Pancreas (tissue), 10 donors: ENCODE measurements at regions not wholly inside any gene's neighbourhood (a gene's known extent, or its start where the extent isn't known, plus 50 kb on each side); places are given as distances from the start of the nearest gene placed in this dataset.

ENCODE experiments used
- ATAC-seq, 4 donors: fragments of 200-7000 bp; cut with Tn5 transposase; one replicate each; pipeline versions ENCODE4 v1.8.0 to v1.9.1; 2020; ENCODE audit warnings: mild to moderate bottlenecking in 4 of 4, moderate library complexity in 4 of 4
- DNase-seq, 6 donors: peaks; one replicate each; pipeline ENCODE4 v3.0.0-alpha.2; 2020
- FAIRE-seq: peaks from 2 replicates; lab custom pipeline; 2012; peaks lifted over from hg19 to GRCh38; lab: Jason Lieb, UNC
- H3K27ac ChIP-seq, 4 donors: fragments of 200-600 bp; sonication (generic); 1 replicate in 3 of 4; 2 replicates in 1 of 4; pipeline versions ENCODE4 v1.5.0 to v1.8.0; 2020
- H3K27me3 ChIP-seq, 4 donors: fragments of 200-600 bp; one replicate each; pipeline ENCODE4 v1.8.0; 2021
- H3K36me3 ChIP-seq, 3 donors: fragments of 200-600 bp; sonication (generic) in 1 of 3; one replicate each; pipeline versions ENCODE4 v1.5.0 to v1.8.0; 2020 to 2021
- H3K4me1 ChIP-seq, 3 donors: fragments of 200-600 bp; one replicate each; pipeline ENCODE4 v1.8.0; 2021
- H3K4me3 ChIP-seq, 4 donors: fragments of 200-600 bp; sonication (generic) in 2 of 4; one replicate each; pipeline versions ENCODE4 v1.5.0 to v1.8.0; 2020 to 2021
- H3K9me3 ChIP-seq, 4 donors: fragments of 200-600 bp; one replicate each; pipeline ENCODE4 v1.8.0; 2021
- WGBS, 2 donors: extraction: QIAGEN DNeasy Blood & Tissue Kit; methylation state at CpG; one replicate each; pipeline ENCODE4 v1.1.7; 2013; 5-methylcytosine and 5-hydroxymethylcytosine counted together
- intact Hi-C, 3 donors: fragments of 100-400 bp; cut with DNase I; formaldehyde crosslinking; loops; one replicate each; pipeline versions ENCODE4 v1.11.1 to v1.14.2; 2022
- TF ChIP-seq, protein P1 (sequence below), 4 donors: fragments of 200-600 bp; sonication (generic) in 3 of 4; IDR thresholded peaks; one replicate each; pipeline versions ENCODE4 v1.5.0 to v1.8.0; 2021; ENCODE audit warnings: antibody characterized with exemption in 4 of 4
- donor health status: healthy with polysubstance abuse.
- donor health status: DM: no; HTN: no; CAD: no; lungs with moderate emphysema.
- donor health status: DM: no; HTN: no; CAD: no.
- donor health status: control.
- donor health status: control.
- donor health status: Bipolar disorder and iron deficiency.
- donor health status: DM: yes; HTN: yes; CAD: no.
- donor health status: DM: no; HTN: no; CAD: no.
- donor health status: DM: no; HTN: no; CAD: no.
- donor health status: DM: yes; HTN: yes; CAD: no.

DNA sequence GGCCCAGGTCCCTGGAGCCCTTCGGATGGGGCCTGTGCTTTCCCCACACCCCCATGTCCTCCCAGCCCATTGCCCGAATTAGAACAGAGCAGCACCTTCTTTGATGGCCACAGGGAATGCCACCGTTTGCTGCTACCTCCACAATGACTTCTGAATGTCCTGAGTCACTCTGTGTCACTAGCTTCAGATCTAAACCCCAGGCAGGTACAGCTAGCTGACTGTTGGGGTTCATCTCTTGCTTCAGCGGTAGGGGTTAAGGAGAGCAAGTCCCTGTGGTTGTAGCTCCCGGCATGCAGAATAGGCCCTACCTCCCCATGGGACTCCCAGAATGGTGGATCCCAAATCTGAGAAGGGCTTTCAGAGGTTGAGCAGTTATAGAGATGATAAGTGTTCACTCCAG is 291.1 kb upstream of the POU3F1 start:
- H3K27me3 ChIP-seq, result no peaks in the 10 kb centered on the region
- no peak overlapping the region for H3K4me3 ChIP-seq
- no peak overlapping the region for H3K27ac ChIP-seq
- TF ChIP-seq, protein P1, sequence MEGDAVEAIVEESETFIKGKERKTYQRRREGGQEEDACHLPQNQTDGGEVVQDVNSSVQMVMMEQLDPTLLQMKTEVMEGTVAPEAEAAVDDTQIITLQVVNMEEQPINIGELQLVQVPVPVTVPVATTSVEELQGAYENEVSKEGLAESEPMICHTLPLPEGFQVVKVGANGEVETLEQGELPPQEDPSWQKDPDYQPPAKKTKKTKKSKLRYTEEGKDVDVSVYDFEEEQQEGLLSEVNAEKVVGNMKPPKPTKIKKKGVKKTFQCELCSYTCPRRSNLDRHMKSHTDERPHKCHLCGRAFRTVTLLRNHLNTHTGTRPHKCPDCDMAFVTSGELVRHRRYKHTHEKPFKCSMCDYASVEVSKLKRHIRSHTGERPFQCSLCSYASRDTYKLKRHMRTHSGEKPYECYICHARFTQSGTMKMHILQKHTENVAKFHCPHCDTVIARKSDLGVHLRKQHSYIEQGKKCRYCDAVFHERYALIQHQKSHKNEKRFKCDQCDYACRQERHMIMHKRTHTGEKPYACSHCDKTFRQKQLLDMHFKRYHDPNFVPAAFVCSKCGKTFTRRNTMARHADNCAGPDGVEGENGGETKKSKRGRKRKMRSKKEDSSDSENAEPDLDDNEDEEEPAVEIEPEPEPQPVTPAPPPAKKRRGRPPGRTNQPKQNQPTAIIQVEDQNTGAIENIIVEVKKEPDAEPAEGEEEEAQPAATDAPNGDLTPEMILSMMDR (IDR thresholded peaks at IDR 0.05), result no peak
- no peaks in the 10 kb centered on the region for H3K4me1 ChIP-seq
- H3K9me3 ChIP-seq, result no peaks in the 10 kb centered on the region
- intact Hi-C loops, result no loop called here
- no peaks in the 10 kb centered on the region for H3K36me3 ChIP-seq
- ATAC-seq (no peak), FAIRE-seq (no peak), DNase-seq (no peak)
- 57 to 73% methylated on average over 5 of the region's 5 CpGs for WGBS, 2 donors

DNA sequence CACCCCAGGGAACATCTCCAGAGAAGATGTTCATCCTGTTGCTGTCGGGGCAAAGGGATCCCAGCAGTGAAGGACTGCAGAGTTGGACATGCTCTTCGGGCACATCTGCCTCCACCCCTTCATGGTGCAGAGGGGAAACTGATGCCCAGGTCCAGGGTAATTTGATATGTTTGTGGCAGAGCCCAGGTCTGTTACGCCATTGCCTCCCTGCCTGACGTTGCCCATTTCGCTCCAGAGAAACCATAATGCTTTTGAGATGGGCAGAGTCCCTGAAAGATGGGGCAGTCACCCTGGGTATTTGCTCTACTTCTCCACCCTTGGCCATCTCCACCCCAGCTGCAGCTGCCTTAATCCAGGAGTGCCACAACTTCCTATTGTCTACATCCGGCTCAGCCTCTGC is 290.4 kb upstream of the POU3F1 start:
- intact Hi-C loops, result no loop called here
- ATAC-seq, result no peak
- 48 to 67% methylated on average over 6 of the region's 6 CpGs for WGBS, 2 donors

DNA sequence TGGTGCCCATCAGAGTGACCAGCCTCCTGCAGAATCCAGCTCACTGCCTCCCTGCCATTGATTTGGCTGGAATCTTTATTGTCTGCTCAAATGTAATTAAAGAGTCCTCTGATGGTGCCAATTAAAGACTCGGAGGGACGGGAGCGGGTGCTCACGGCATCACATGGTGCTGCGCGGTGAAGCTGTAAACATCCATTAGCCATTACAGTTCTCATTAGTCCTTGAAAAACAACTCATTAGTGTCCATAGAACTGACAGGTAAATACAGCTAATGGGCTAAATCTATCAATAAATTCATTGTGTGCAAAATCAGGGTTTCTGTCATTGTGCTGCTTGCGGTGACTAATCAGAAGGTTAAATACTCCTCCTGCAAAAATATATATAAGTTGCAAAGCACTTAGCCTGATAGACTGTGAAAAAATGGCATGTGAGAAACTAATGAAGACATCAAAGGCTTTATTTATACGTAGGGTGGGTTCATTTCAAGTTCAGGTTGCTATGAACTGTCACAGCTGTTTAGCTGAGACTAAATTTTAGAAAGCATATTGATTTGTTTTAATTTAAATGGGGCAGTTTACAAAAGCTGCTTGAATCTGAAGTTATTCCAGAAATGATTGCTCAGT is 289.8 kb upstream of the POU3F1 start:
- FAIRE-seq, result no peak
- Histone ChIP-seq H3K27me3 (no peaks in the 10 kb centered on the region), H3K27ac (no peak overlapping the region), H3K9me3 (no peaks in the 10 kb centered on the region), H3K4me1 (no peaks in the 10 kb centered on the region), H3K4me3 (no peak overlapping the region), H3K36me3 (no peaks in the 10 kb centered on the region)
- no peak for DNase-seq
- intact Hi-C loops, result no loop called here
- TF ChIP-seq, protein P1 (IDR thresholded peaks at IDR 0.05), result no peak
- ATAC-seq, result peak in 2 of 4 donors; percentile 67 to 71
- WGBS, 2 donors, result 8 to 15% methylated on average over 8 of the region's 8 CpGs

More for the DNA sequence above, 290.4 kb upstream of the POU3F1 start:
- FAIRE-seq (no peak), DNase-seq (no peak)
- Histone ChIP-seq H3K9me3 (no peaks in the 10 kb centered on the region), H3K27me3 (no peaks in the 10 kb centered on the region), H3K36me3 (no peaks in the 10 kb centered on the region), H3K4me3 (no peak overlapping the region), H3K27ac (no peak overlapping the region), H3K4me1 (no peaks in the 10 kb centered on the region)
- TF ChIP-seq, protein P1 (IDR thresholded peaks at IDR 0.05), result no peak

DNA sequence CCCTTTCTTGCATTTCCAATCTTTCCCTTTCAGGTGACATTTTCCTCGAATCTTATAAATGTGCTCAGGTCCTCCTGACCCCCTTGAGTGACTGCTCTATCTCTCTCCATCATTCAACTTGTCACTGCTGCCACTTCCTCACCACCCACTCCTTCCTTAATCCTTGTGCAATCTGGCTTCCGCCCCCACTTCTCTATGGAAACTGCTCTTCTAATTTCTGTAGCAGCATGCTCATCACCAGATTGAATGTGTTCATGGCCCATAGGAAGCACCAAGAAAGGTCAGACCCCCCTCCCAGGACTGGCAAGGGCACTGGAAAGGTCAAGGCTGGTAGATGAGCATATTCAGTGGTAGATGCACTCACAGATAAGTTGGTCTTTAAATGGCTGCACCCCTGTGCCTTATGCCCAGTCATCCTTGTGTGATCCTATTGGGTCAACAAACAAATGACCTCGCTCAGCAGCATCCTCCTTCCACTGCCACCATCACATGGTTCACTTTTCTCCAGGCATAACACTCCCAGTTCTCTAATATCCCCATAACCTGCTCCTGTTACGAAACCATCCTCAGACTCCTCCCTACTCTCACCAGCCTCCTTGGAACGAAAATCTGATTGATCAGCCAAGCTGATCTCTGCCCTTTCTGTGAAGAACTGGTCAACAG is 288.5 kb upstream of the POU3F1 start:
- Histone ChIP-seq H3K9me3 (no peaks in the 10 kb centered on the region), H3K27ac (no peak overlapping the region), H3K4me3 (no peak overlapping the region), H3K4me1 (no peaks in the 10 kb centered on the region), H3K36me3 (no peaks in the 10 kb centered on the region), H3K27me3 (no peaks in the 10 kb centered on the region)
- peak in 1 of 4 donors; percentile 22 for ATAC-seq
- no peak for DNase-seq
- TF ChIP-seq, protein P1 (IDR thresholded peaks at IDR 0.05), result no peak
- 38 to 54% methylated on average over 5 of the region's 5 CpGs for WGBS, 2 donors
- no peak for FAIRE-seq
- intact Hi-C loops, result no loop called here
